ENCODE measurements at regions not wholly inside any gene's neighbourhood (a gene's known extent, or its start where the extent isn't known, plus 50 kb on each side); places are given as distances from the start of the nearest gene placed in this dataset.

GRCh38 chr14:87522575-87522974 lies 470.4 kb downstream of the GALC start:
- Mint-ChIP-seq H3K36me3 (ENCODE audit: low read depth) (no peaks in the 10 kb centered on the region), H3K4me1 (ENCODE audit: low read depth) (no peaks in the 10 kb centered on the region), H3K27ac (no peak overlapping the region)

GRCh38 chr14:87508333-87508732 lies 484.6 kb downstream of the GALC start:
- Mint-ChIP-seq H3K9me3 (peaks cover 2% of the 10 kb centered on the region), H3K4me3 (no peak overlapping the region), H3K27ac (no peak overlapping the region), H3K36me3 (ENCODE audit: low read depth) (no peaks in the 10 kb centered on the region), H3K4me1 (ENCODE audit: low read depth) (no peaks in the 10 kb centered on the region), H3K27me3 (no peaks in the 10 kb centered on the region)

More at GRCh38 chr14:87522575-87522974, 470.4 kb downstream of the GALC start:
- no peaks in the 10 kb centered on the region for H3K9me3 Mint-ChIP-seq
- H3K27me3 Mint-ChIP-seq = no peaks in the 10 kb centered on the region
- no peak overlapping the region for H3K4me3 Mint-ChIP-seq

GRCh38 chr14:87503711-87504110 lies 489.3 kb downstream of the GALC start:
- Mint-ChIP-seq H3K27ac (no peak overlapping the region), H3K4me3 (no peak overlapping the region), H3K9me3 (no peaks in the 10 kb centered on the region), H3K36me3 (ENCODE audit: low read depth) (no peaks in the 10 kb centered on the region), H3K4me1 (ENCODE audit: low read depth) (no peaks in the 10 kb centered on the region), H3K27me3 (no peaks in the 10 kb centered on the region)

GRCh38 chr14:87497301-87497700 lies 495.7 kb downstream of the GALC start:
- no peaks in the 10 kb centered on the region for H3K4me1 Mint-ChIP-seq (ENCODE audit: low read depth)
- peaks cover 7% of the 10 kb centered on the region for H3K9me3 Mint-ChIP-seq
- no peaks in the 10 kb centered on the region for H3K27me3 Mint-ChIP-seq
- H3K36me3 Mint-ChIP-seq (ENCODE audit: low read depth) = no peaks in the 10 kb centered on the region
- no peak overlapping the region for H3K27ac Mint-ChIP-seq
- no peak overlapping the region for H3K4me3 Mint-ChIP-seq

GRCh38 chr14:87494010-87494409 lies 499.0 kb downstream of the GALC start:
- no peak overlapping the region for H3K4me3 Mint-ChIP-seq
- H3K9me3 Mint-ChIP-seq = peaks cover 7% of the 10 kb centered on the region
- no peaks in the 10 kb centered on the region for H3K27me3 Mint-ChIP-seq
- no peaks in the 10 kb centered on the region for H3K36me3 Mint-ChIP-seq (ENCODE audit: low read depth)
- no peaks in the 10 kb centered on the region for H3K4me1 Mint-ChIP-seq (ENCODE audit: low read depth)
- H3K27ac Mint-ChIP-seq = no peak overlapping the region

GRCh38 chr14:87492561-87492960 lies 500.4 kb downstream of the GALC start:
- Mint-ChIP-seq H3K36me3 (ENCODE audit: low read depth) (no peaks in the 10 kb centered on the region), H3K27ac (no peak overlapping the region), H3K27me3 (no peaks in the 10 kb centered on the region), H3K4me3 (no peak overlapping the region), H3K4me1 (ENCODE audit: low read depth) (no peaks in the 10 kb centered on the region), H3K9me3 (peaks cover 4% of the 10 kb centered on the region)

- Mint-ChIP-seq H3K9me3 (no peaks in the 10 kb centered on the region), H3K36me3 (ENCODE audit: low read depth) (no peaks in the 10 kb centered on the region), H3K4me1 (ENCODE audit: low read depth) (no peaks in the 10 kb centered on the region), H3K4me3 (no peak overlapping the region), H3K27ac (no peak overlapping the region), H3K27me3 (no peaks in the 10 kb centered on the region)
Observed at GRCh38 chr14:87491816-87492215, 501.2 kb downstream of the GALC start.

- H3K27ac Mint-ChIP-seq = no peak overlapping the region
- H3K4me3 Mint-ChIP-seq = no peak overlapping the region
- no peaks in the 10 kb centered on the region for H3K4me1 Mint-ChIP-seq (ENCODE audit: low read depth)
Observed at GRCh38 chr14:87489196-87489819, 503.7 kb downstream of the GALC start.

GRCh38 chr14:87483271-87484260 lies 509.4 kb downstream of the GALC start:
- H3K27ac Mint-ChIP-seq = no peak overlapping the region
- no peaks in the 10 kb centered on the region for H3K36me3 Mint-ChIP-seq (ENCODE audit: low read depth)
- H3K4me1 Mint-ChIP-seq (ENCODE audit: low read depth) = no peaks in the 10 kb centered on the region
- peaks cover 10% of the 10 kb centered on the region for H3K9me3 Mint-ChIP-seq
- H3K27me3 Mint-ChIP-seq = no peaks in the 10 kb centered on the region
- no peak overlapping the region for H3K4me3 Mint-ChIP-seq

More at GRCh38 chr14:87489196-87489819, 503.7 kb downstream of the GALC start:
- Mint-ChIP-seq H3K9me3 (peaks cover 5% of the 10 kb centered on the region), H3K27me3 (no peaks in the 10 kb centered on the region), H3K36me3 (ENCODE audit: low read depth) (no peaks in the 10 kb centered on the region)

GRCh38 chr14:87468531-87468930 lies 524.5 kb downstream of the GALC start:
- H3K4me3 Mint-ChIP-seq = no peak overlapping the region
- H3K9me3 Mint-ChIP-seq = peaks cover 9% of the 10 kb centered on the region
- H3K27me3 Mint-ChIP-seq = no peaks in the 10 kb centered on the region
- H3K27ac Mint-ChIP-seq = no peak overlapping the region
- H3K36me3 Mint-ChIP-seq (ENCODE audit: low read depth) = no peaks in the 10 kb centered on the region
- H3K4me1 Mint-ChIP-seq (ENCODE audit: low read depth) = no peaks in the 10 kb centered on the region

GRCh38 chr14:87467578-87467977 lies 525.4 kb downstream of the GALC start:
- Mint-ChIP-seq H3K4me3 (no peak overlapping the region), H3K36me3 (ENCODE audit: low read depth) (no peaks in the 10 kb centered on the region), H3K9me3 (peaks cover 11% of the 10 kb centered on the region), H3K27ac (no peak overlapping the region), H3K4me1 (ENCODE audit: low read depth) (no peaks in the 10 kb centered on the region), H3K27me3 (no peaks in the 10 kb centered on the region)

- Mint-ChIP-seq H3K36me3 (ENCODE audit: low read depth) (no peaks in the 10 kb centered on the region), H3K4me3 (no peak overlapping the region), H3K27ac (no peak overlapping the region), H3K4me1 (ENCODE audit: low read depth) (no peaks in the 10 kb centered on the region), H3K27me3 (no peaks in the 10 kb centered on the region), H3K9me3 (peaks cover 10% of the 10 kb centered on the region)
Observed at GRCh38 chr14:87465770-87466169, 527.2 kb downstream of the GALC start.

- no peak overlapping the region for H3K27ac Mint-ChIP-seq
- H3K9me3 Mint-ChIP-seq = peaks cover 4% of the 10 kb centered on the region
- no peaks in the 10 kb centered on the region for H3K4me1 Mint-ChIP-seq (ENCODE audit: low read depth)
- no peaks in the 10 kb centered on the region for H3K27me3 Mint-ChIP-seq
- H3K36me3 Mint-ChIP-seq (ENCODE audit: low read depth) = no peaks in the 10 kb centered on the region
- no peak overlapping the region for H3K4me3 Mint-ChIP-seq
Observed at GRCh38 chr14:87461704-87462103, 531.3 kb downstream of the GALC start.

GRCh38 chr14:87457720-87458119 lies 535.3 kb downstream of the GALC start:
- no peak overlapping the region for H3K4me3 Mint-ChIP-seq
- H3K9me3 Mint-ChIP-seq = peaks cover 9% of the 10 kb centered on the region
- H3K4me1 Mint-ChIP-seq (ENCODE audit: low read depth) = no peaks in the 10 kb centered on the region
- no peak overlapping the region for H3K27ac Mint-ChIP-seq
- H3K36me3 Mint-ChIP-seq (ENCODE audit: low read depth) = no peaks in the 10 kb centered on the region
- no peaks in the 10 kb centered on the region for H3K27me3 Mint-ChIP-seq

- Mint-ChIP-seq H3K27ac (no peak overlapping the region), H3K4me3 (no peak overlapping the region), H3K27me3 (no peaks in the 10 kb centered on the region), H3K36me3 (ENCODE audit: low read depth) (no peaks in the 10 kb centered on the region), H3K9me3 (peaks cover 8% of the 10 kb centered on the region), H3K4me1 (ENCODE audit: low read depth) (no peaks in the 10 kb centered on the region)
Observed at GRCh38 chr14:87450193-87450592, 542.8 kb downstream of the GALC start.

Measured in stimulated activated naive CD8-positive, alpha-beta T cell treated with anti-CD3 and anti-CD28 coated beads, Interleukin-15, Interleukin-2, amounts not matched to agents 100 ng/mL and 50 ng/mL, for 24 hours (primary cell).